ENCODE measurements at regions not wholly inside any gene's neighbourhood (a gene's known extent, or its start where the extent isn't known, plus 50 kb on each side); places are given as distances from the start of the nearest gene placed in this dataset.
"Not testable (repeated sequence)": the region's sequence is repeated elsewhere in the genome, so short reads cannot be mapped to it uniquely, and the experiment has no call there.

GRCh38 chr3:168782193-168782592, 686.5 kb upstream of the GOLIM4 start (continued):
- TF ChIP-seq REST (IDR thresholded peaks at IDR 0.05; ENCODE audit: low read depth), result no peak
- TF ChIP-seq CBX3 (IDR thresholded peaks at IDR 0.05; ENCODE audit: low read depth), result no peak
- no peak for TF ChIP-seq ELF1 (IDR thresholded peaks at IDR 0.05; ENCODE audit: borderline replicate concordance, low read depth)
- TF ChIP-seq YY1 (IDR thresholded peaks at IDR 0.05; ENCODE audit: extremely low read depth, insufficient replicate concordance, low read depth, low read length), result no peak
- TF ChIP-seq POLR2AphosphoS5 (IDR thresholded peaks at IDR 0.05; ENCODE audit: low read depth, low read length), result no peak

- H3K4me3 ChIP-seq (replicated peaks in 1 of 2; ENCODE audit: low read depth in 1 of 2, low read length in 2 of 2); POLR2A ChIA-PET; H3K9me2 ChIP-seq (ENCODE audit: insufficient read depth); DNase-seq (ENCODE audit: low read depth, low spot score); H3K27me3 ChIP-seq (ENCODE audit: insufficient read depth, low read length); H3K36me3 ChIP-seq (ENCODE audit: control insufficient read depth in 1 of 2, insufficient read depth in 2 of 2, low read length in 2 of 2); RAD21 ChIA-PET (ENCODE audit: low non-redundant PET in 1 of 2, low total read pairs in 2 of 2, uncharacterized antibody in 2 of 2, unreplicated experiment in 2 of 2); H3K79me2 ChIP-seq (ENCODE audit: insufficient read depth, low read length); H2AFZ ChIP-seq (ENCODE audit: low read depth, low read length, poor library complexity, severe bottlenecking); ATAC-seq; H4K20me1 ChIP-seq (ENCODE audit: insufficient read depth); intact Hi-C loops (cut with micrococcal nuclease); H3K4me2 ChIP-seq (ENCODE audit: low read length); BruUV-seq (replicated peaks); H3K9me3 ChIP-seq (ENCODE audit: control insufficient read depth in 1 of 2, insufficient read depth in 1 of 2, low read depth in 1 of 2, low read length in 2 of 2); H3K4me1 ChIP-seq (ENCODE audit: control insufficient read depth in 1 of 2, insufficient read depth in 2 of 2, low read length in 2 of 2); CTCF ChIA-PET; H3K9ac ChIP-seq (ENCODE audit: low read length); H3K27ac ChIP-seq (ENCODE audit: low read depth, low read length): not testable (repeated sequence)
Measured at GRCh38 chr3:168779970-168780645, 684.4 kb upstream of the GOLIM4 start.
